ENCODE measurements at regions not wholly inside any gene's neighbourhood (a gene's known extent, or its start where the extent isn't known, plus 50 kb on each side); places are given as distances from the start of the nearest gene placed in this dataset.

DNA sequence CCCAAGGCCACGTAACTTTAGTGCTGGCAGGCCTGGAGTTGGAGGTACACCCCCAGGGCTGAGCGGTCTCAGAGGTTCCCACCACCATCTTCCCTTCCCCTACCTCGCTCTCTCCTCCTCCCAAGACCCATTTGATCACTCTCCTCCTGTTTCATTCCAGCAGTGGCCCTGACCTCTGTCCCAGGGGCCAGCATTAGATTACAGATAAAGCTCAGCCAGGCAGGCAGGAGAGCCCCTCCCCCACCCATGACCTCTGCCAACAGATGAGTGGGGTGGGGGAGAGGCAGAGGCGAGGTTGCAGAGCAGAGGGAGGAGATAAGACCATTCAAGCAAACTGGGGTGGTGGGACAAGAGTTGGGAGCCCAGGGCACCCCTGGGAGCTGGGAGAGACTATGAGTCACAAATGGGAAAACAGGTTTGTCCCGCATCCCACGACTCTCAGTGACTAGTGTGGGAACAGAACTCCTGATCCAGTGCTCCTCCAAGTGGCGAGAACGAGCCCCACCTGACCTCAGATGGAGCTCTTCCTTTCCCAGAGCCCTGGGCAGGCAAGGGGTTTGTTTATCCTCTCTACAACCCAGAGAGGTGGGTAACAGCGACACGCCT lies 367.9 kb downstream of the MN1 start:
- TF ChIP-seq, protein P1, sequence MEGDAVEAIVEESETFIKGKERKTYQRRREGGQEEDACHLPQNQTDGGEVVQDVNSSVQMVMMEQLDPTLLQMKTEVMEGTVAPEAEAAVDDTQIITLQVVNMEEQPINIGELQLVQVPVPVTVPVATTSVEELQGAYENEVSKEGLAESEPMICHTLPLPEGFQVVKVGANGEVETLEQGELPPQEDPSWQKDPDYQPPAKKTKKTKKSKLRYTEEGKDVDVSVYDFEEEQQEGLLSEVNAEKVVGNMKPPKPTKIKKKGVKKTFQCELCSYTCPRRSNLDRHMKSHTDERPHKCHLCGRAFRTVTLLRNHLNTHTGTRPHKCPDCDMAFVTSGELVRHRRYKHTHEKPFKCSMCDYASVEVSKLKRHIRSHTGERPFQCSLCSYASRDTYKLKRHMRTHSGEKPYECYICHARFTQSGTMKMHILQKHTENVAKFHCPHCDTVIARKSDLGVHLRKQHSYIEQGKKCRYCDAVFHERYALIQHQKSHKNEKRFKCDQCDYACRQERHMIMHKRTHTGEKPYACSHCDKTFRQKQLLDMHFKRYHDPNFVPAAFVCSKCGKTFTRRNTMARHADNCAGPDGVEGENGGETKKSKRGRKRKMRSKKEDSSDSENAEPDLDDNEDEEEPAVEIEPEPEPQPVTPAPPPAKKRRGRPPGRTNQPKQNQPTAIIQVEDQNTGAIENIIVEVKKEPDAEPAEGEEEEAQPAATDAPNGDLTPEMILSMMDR (IDR thresholded peaks at IDR 0.05) = no peak
- no peak for TF ChIP-seq POLR2AphosphoS5 (IDR thresholded peaks at IDR 0.05)

All from stomach (tissue), 4 donors.